HFFc6 (cell line): ENCODE measurements at regions not wholly inside any gene's neighbourhood (a gene's known extent, or its start where the extent isn't known, plus 50 kb on each side); places are given as distances from the start of the nearest gene placed in this dataset.

ENCODE experiments used
- DNase-seq: peaks from one replicate; pipeline ENCODE4 v3.0.0-alpha.2; 2018
- H3K27ac Mint-ChIP-seq: 2 replicates; pipeline ENCODE4 v1.8.0; 2020; ENCODE audit warnings: mild to moderate bottlenecking, mixed read lengths
- H3K27me3 Mint-ChIP-seq: 2 replicates; pipeline ENCODE4 v1.8.0; 2021; ENCODE audit warnings: mild to moderate bottlenecking, moderate library complexity, mixed read lengths; ENCODE audit not compliant: insufficient read depth
- H3K36me3 Mint-ChIP-seq: 2 replicates; pipeline ENCODE4 v1.8.0; 2021; ENCODE audit warnings: low read depth, mixed read lengths
- H3K4me1 Mint-ChIP-seq: 2 replicates; pipeline ENCODE4 v1.8.0; 2020; ENCODE audit warnings: low read depth, mixed read lengths
- H3K4me3 Mint-ChIP-seq: 2 replicates; pipeline ENCODE4 v1.8.0; 2020; ENCODE audit warnings: mild to moderate bottlenecking, moderate library complexity, mixed read lengths
- H3K9me3 Mint-ChIP-seq: 2 replicates; pipeline ENCODE4 v1.8.0; 2020; ENCODE audit warnings: mild to moderate bottlenecking, mixed read lengths
- CTCF ChIP-seq: fragments of 200-600 bp; sonication (generic); IDR thresholded peaks from 2 replicates; pipeline ENCODE4 v1.5.0; 2021; ENCODE audit warnings: antibody characterized with exemption, mild to moderate bottlenecking

DNA sequence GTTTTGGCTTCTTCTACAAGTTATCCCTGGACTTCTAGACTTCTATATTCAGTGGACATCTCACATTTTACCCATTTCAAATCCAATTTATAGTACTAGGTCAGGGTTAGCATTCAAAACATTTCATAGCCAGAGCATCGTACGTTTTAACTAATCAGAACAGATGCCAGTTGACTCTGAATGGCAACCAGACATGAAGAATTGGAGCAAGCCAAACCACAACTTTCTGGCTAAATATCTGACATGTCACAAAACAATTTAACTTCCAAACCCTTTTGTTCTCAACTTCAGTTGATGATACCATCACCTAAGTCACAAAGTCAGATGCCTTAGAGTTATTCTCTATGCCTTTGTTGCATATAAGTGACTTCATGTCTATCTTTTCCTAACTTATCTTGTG, 1105.7 kb downstream of the XPNPEP1 start:
- Mint-ChIP-seq H3K4me1 (peaks cover 5% of the 10 kb centered on the region; the same call in 1 of the 2 replicates), H3K4me3 (no peak overlapping the region), H3K36me3 (no peaks in the 10 kb centered on the region), H3K27me3 (no peaks in the 10 kb centered on the region), H3K9me3 (peaks cover 10% of the 10 kb centered on the region; the same call in 1 of the 2 replicates), H3K27ac (no peak overlapping the region)
- TF ChIP-seq CTCF = no peak
- no peak for DNase-seq

GRCh38 chr10:108817135-108817534, 1106.2 kb downstream of the XPNPEP1 start:
- H3K27ac Mint-ChIP-seq = no peak overlapping the region
- no peaks in the 10 kb centered on the region for H3K27me3 Mint-ChIP-seq
- no peaks in the 10 kb centered on the region for H3K36me3 Mint-ChIP-seq
- H3K4me3 Mint-ChIP-seq = no peak overlapping the region
- peaks cover 9% of the 10 kb centered on the region; the same call in 1 of the 2 replicates for H3K4me1 Mint-ChIP-seq
- DNase-seq = no peak
- peaks cover 14% of the 10 kb centered on the region; the same call in 1 of the 2 replicates for H3K9me3 Mint-ChIP-seq
- no peak for TF ChIP-seq CTCF

- no peak overlapping the region for H3K27ac Mint-ChIP-seq
- no peak for TF ChIP-seq CTCF
- DNase-seq = no peak
- no peaks in the 10 kb centered on the region for H3K27me3 Mint-ChIP-seq
- peaks cover 13% of the 10 kb centered on the region; the same call in 1 of the 2 replicates for H3K4me1 Mint-ChIP-seq
- H3K4me3 Mint-ChIP-seq = no peak overlapping the region
- H3K36me3 Mint-ChIP-seq = no peaks in the 10 kb centered on the region
- H3K9me3 Mint-ChIP-seq = peaks cover 19% of the 10 kb centered on the region; the same call in 1 of the 2 replicates
Observed at GRCh38 chr10:108812906-108813305, 1110.4 kb downstream of the XPNPEP1 start.

DNA sequence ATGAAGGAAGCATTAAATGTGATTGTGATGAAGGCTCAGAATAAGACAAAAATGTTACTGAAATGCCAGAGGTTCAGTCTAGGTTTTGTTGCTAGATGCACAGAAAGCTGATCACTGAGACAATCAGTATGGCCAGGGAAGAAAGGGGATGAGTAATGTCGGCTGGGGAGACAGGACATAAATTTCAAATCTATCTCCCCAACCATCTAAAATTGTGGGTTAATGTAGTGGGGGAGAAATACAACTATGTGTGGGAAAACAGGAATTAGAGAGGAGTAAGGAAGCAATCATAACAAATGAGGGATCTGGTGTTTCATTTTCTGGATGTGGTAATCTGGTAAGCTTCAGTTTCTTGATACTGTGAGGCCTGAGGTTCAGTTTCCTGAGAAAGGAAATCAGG, 1111.0 kb downstream of the XPNPEP1 start:
- TF ChIP-seq CTCF = no peak
- Mint-ChIP-seq H3K27ac (peak overlapping the region; percentile 24; the same call in 1 of the 2 replicates), H3K9me3 (peaks cover 23% of the 10 kb centered on the region; the same call in 1 of the 2 replicates), H3K4me3 (no peak overlapping the region), H3K36me3 (no peaks in the 10 kb centered on the region), H3K4me1 (peaks cover 13% of the 10 kb centered on the region; the same call in 1 of the 2 replicates), H3K27me3 (no peaks in the 10 kb centered on the region)
- peak; percentile 62 for DNase-seq

DNA sequence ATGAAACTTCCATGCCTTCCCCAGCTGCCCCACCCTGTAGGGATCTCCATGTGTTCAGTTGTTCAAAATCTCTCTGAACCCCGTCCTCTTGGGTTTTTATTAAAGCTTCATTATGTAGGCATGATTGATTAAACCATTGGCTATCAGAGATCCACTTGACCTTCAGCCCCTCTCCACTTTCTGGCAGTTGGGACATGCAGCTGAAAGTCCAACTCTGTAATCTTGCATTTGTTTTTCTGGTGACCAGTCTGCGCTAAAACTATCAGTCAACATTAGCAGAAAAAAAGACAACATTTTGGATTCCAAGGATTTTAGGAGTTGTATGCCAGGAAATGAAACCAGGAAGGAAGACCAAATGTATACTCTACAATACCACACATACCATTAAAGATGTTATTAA, 1115.1 kb downstream of the XPNPEP1 start:
- Mint-ChIP-seq H3K27ac (no peak overlapping the region), H3K36me3 (no peaks in the 10 kb centered on the region), H3K4me1 (peaks cover 13% of the 10 kb centered on the region; the same call in 1 of the 2 replicates)

More for the DNA sequence above, 1115.1 kb downstream of the XPNPEP1 start:
- H3K27me3 Mint-ChIP-seq = no peaks in the 10 kb centered on the region
- DNase-seq = no peak
- no peak overlapping the region for H3K4me3 Mint-ChIP-seq
- peaks cover 19% of the 10 kb centered on the region; the same call in 1 of the 2 replicates for H3K9me3 Mint-ChIP-seq
- TF ChIP-seq CTCF = no peak
